ENCODE measurements at regions not wholly inside any gene's neighbourhood (a gene's known extent, or its start where the extent isn't known, plus 50 kb on each side); places are given as distances from the start of the nearest gene placed in this dataset.

GRCh38 chr18:45349019-45349418, 266.3 kb upstream of the SLC14A2 start:
- DNase-seq (ENCODE audit: low spot score): no peak
- H3K27ac Mint-ChIP-seq (ENCODE audit: unreplicated experiment): no peak overlapping the region
- TF ChIP-seq CTCF (IDR thresholded peaks at IDR 0.05): no peak
- no peak overlapping the region for H3K4me3 Mint-ChIP-seq (ENCODE audit: unreplicated experiment)
- H3K9me3 Mint-ChIP-seq (ENCODE audit: low read depth): no peaks in the 10 kb centered on the region
- H3K4me1 Mint-ChIP-seq (ENCODE audit: low read depth): peaks cover 9% of the 10 kb centered on the region
- no peaks in the 10 kb centered on the region for H3K27me3 Mint-ChIP-seq (ENCODE audit: low read depth)
- no peaks in the 10 kb centered on the region for H3K36me3 Mint-ChIP-seq (ENCODE audit: low read depth)

GRCh38 chr18:45349467-45349866, 265.8 kb upstream of the SLC14A2 start:
- Mint-ChIP-seq H3K9me3 (ENCODE audit: low read depth) (no peaks in the 10 kb centered on the region), H3K4me3 (ENCODE audit: unreplicated experiment) (no peak overlapping the region), H3K27me3 (ENCODE audit: low read depth) (no peaks in the 10 kb centered on the region), H3K4me1 (ENCODE audit: low read depth) (peaks cover 9% of the 10 kb centered on the region), H3K36me3 (ENCODE audit: low read depth) (no peaks in the 10 kb centered on the region), H3K27ac (ENCODE audit: unreplicated experiment) (no peak overlapping the region)
- DNase-seq (ENCODE audit: low spot score): no peak
- no peak for TF ChIP-seq CTCF (IDR thresholded peaks at IDR 0.05)

- H3K4me1 Mint-ChIP-seq (ENCODE audit: low read depth): peaks cover 9% of the 10 kb centered on the region
- DNase-seq (ENCODE audit: low spot score): no peak
- no peak overlapping the region for H3K27ac Mint-ChIP-seq (ENCODE audit: unreplicated experiment)
- no peak overlapping the region for H3K4me3 Mint-ChIP-seq (ENCODE audit: unreplicated experiment)
- H3K36me3 Mint-ChIP-seq (ENCODE audit: low read depth): no peaks in the 10 kb centered on the region
- H3K27me3 Mint-ChIP-seq (ENCODE audit: low read depth): no peaks in the 10 kb centered on the region
- no peaks in the 10 kb centered on the region for H3K9me3 Mint-ChIP-seq (ENCODE audit: low read depth)
- TF ChIP-seq CTCF (IDR thresholded peaks at IDR 0.05): no peak
These were observed 264.7 kb upstream of the SLC14A2 start for GRCh38 chr18:45350404-45351156.

GRCh38 chr18:45352874-45353273, 262.4 kb upstream of the SLC14A2 start:
- TF ChIP-seq CTCF (IDR thresholded peaks at IDR 0.05): no peak
- Mint-ChIP-seq H3K9me3 (ENCODE audit: low read depth) (no peaks in the 10 kb centered on the region), H3K27me3 (ENCODE audit: low read depth) (no peaks in the 10 kb centered on the region), H3K27ac (ENCODE audit: unreplicated experiment) (no peak overlapping the region), H3K4me3 (ENCODE audit: unreplicated experiment) (no peak overlapping the region), H3K36me3 (ENCODE audit: low read depth) (no peaks in the 10 kb centered on the region), H3K4me1 (ENCODE audit: low read depth) (peaks cover 12% of the 10 kb centered on the region)
- no peak for DNase-seq (ENCODE audit: low spot score)

- peaks cover 12% of the 10 kb centered on the region for H3K4me1 Mint-ChIP-seq (ENCODE audit: low read depth)
These were observed 261.7 kb upstream of the SLC14A2 start for GRCh38 chr18:45353530-45353929.

More at GRCh38 chr18:45353530-45353929, 261.7 kb upstream of the SLC14A2 start:
- H3K36me3 Mint-ChIP-seq (ENCODE audit: low read depth): no peaks in the 10 kb centered on the region
- DNase-seq (ENCODE audit: low spot score): no peak
- H3K27me3 Mint-ChIP-seq (ENCODE audit: low read depth): no peaks in the 10 kb centered on the region
- no peak overlapping the region for H3K27ac Mint-ChIP-seq (ENCODE audit: unreplicated experiment)
- no peak overlapping the region for H3K4me3 Mint-ChIP-seq (ENCODE audit: unreplicated experiment)
- H3K9me3 Mint-ChIP-seq (ENCODE audit: low read depth): no peaks in the 10 kb centered on the region
- no peak for TF ChIP-seq CTCF (IDR thresholded peaks at IDR 0.05)
